H1 (cell line): ENCODE measurements at regions not wholly inside any gene's neighbourhood (a gene's known extent, or its start where the extent isn't known, plus 50 kb on each side); places are given as distances from the start of the nearest gene placed in this dataset.

Source experiments
- CBX8 ChIP-seq: fragments of 300-800, 300-1000 bp; sonication (generic); IDR thresholded peaks from 2 replicates; pipeline ENCODE4 v1.7.1; 2016; ENCODE audit warnings: low read depth, low read length, borderline replicate concordance
- CEBPB ChIP-seq: IDR thresholded peaks from 2 replicates; pipeline ENCODE4 v1.6.1; 2012; ENCODE audit warnings: low read depth, low read length
- CTBP2 ChIP-seq: IDR thresholded peaks from 2 replicates; pipeline ENCODE4 v1.7.0; 2011; ENCODE audit warnings: borderline replicate concordance, mild to moderate bottlenecking, moderate library complexity, mixed read lengths, low read length; ENCODE audit not compliant: insufficient read depth, insufficient read length
- EGR1 ChIP-seq: IDR thresholded peaks from 2 replicates; pipeline ENCODE4 v1.6.1; 2011; ENCODE audit warnings: low read depth, low read length, borderline replicate concordance
- HDAC6 ChIP-seq: IDR thresholded peaks from one replicate; pipeline ENCODE4 v1.7.1; 2012; ENCODE audit warnings: low read depth, mild to moderate bottlenecking, inconsistent platforms, low read length, moderate library complexity
- JUND ChIP-seq: IDR thresholded peaks from 2 replicates; pipeline ENCODE4 v1.6.1; 2011; ENCODE audit warnings: mild to moderate bottlenecking, improper control_type of control experiment, low read length
- NANOG ChIP-seq: IDR thresholded peaks from 2 replicates; pipeline ENCODE4 v1.6.1; 2011; ENCODE audit warnings: low read length, low read depth, mild to moderate bottlenecking, inconsistent platforms; ENCODE audit not compliant: insufficient read depth, poor library complexity, severe bottlenecking
- POLR2A ChIP-seq, 2 experiments: IDR thresholded peaks; 1 replicate in 1 of 2; 2 replicates in 1 of 2; pipeline ENCODE4 v1.6.1; 2011; ENCODE audit warnings: low read depth in 2 of 2, low read length in 2 of 2, mild to moderate bottlenecking in 2 of 2; ENCODE audit errors: control extremely low read depth in 1 of 2
- POLR2AphosphoS5 ChIP-seq: IDR thresholded peaks from 2 replicates; pipeline ENCODE4 v1.6.1; 2011; ENCODE audit warnings: low read depth, low read length
- SIX5 ChIP-seq: IDR thresholded peaks from 2 replicates; pipeline ENCODE4 v1.6.1; 2011; ENCODE audit warnings: mild to moderate bottlenecking, low read depth, low read length
- SP1 ChIP-seq: IDR thresholded peaks from 2 replicates; pipeline ENCODE4 v1.6.1; 2011; ENCODE audit warnings: low read depth, low read length

DNA sequence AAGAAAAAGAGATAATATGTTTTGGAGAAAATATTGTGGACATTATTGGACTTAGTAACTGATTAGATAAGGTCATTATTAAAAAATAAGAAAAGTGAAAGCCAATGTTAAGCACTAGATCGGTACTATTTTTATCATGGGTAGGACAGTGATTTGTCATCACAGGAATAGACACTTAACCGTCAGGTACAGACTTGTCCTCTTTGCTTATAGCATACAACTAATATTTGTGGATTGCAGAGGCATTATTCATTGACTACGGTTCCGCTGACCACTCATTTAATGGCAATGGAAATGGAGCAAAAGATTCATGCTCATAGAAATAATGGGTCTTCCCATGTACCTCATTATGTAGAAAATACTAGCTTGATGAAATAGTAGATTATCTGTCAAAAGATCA is 596.3 kb upstream of the CA10 start (continued):
- TF ChIP-seq CEBPB (no peak), EGR1 (no peak), JUND (no peak), POLR2A (IDR thresholded peaks at IDR 0.05; ENCODE audit: control extremely low read depth in 1 of 2, low read depth in 2 of 2, low read length in 2 of 2) (no peak), SIX5 (no peak), NANOG (no peak), CBX8 (no peak), CTBP2 (no peak), POLR2AphosphoS5 (no peak), HDAC6 (no peak), SP1 (no peak)
